ENCODE measurements at regions not wholly inside any gene's neighbourhood (a gene's known extent, or its start where the extent isn't known, plus 50 kb on each side); places are given as distances from the start of the nearest gene placed in this dataset.
"Not testable (repeated sequence)": the region's sequence is repeated elsewhere in the genome, so short reads cannot be mapped to it uniquely, and the experiment has no call there.

GRCh38 chr17:70713694-70714093 is 544.4 kb downstream of the KCNJ2 start:
- Histone ChIP-seq H3K27me3 (ENCODE audit: low read depth) (no peaks in the 10 kb centered on the region), H3K4me1 (no peaks in the 10 kb centered on the region), H3K27ac (no peak overlapping the region), H3K9me3 (no peaks in the 10 kb centered on the region), H3K36me3 (no peaks in the 10 kb centered on the region), H3K4me3 (no peak overlapping the region)
- ATAC-seq = no peak
- intact Hi-C loops (cut with DNase I) = no loop called here
- no peak for DNase-seq
- no peak for TF ChIP-seq CTCF (IDR thresholded peaks at IDR 0.05)

GRCh38 chr17:70716551-70716950 is 547.2 kb downstream of the KCNJ2 start:
- H3K36me3 ChIP-seq = no peaks in the 10 kb centered on the region
- TF ChIP-seq CTCF (IDR thresholded peaks at IDR 0.05) = no peak
- no peaks in the 10 kb centered on the region for H3K4me1 ChIP-seq
- H3K27me3 ChIP-seq (ENCODE audit: low read depth) = no peaks in the 10 kb centered on the region
- intact Hi-C loops (cut with DNase I) = no loop called here
- H3K4me3 ChIP-seq = no peak overlapping the region
- no peak overlapping the region for H3K27ac ChIP-seq
- ATAC-seq = no peak
- no peaks in the 10 kb centered on the region for H3K9me3 ChIP-seq
- DNase-seq = no peak

DNA sequence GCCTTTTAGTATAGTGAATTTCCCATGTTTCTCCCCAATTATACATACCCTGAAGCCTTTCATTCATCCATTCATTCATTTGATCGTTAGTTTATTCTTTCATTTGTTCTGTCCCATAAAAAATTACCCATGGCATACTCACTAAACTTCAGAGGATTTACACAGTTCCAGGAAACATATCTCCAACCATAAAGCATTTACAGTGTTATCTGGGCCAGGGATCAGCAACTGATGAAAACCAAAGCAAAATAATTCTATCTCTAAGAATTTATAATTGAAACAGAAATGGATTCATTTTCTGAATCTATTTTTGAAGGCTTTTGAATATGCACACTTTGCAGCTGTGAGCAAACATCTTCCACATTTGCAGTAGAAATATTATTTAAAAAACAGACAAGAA is 547.7 kb downstream of the KCNJ2 start:
- Histone ChIP-seq H3K4me1 (no peaks in the 10 kb centered on the region), H3K4me3 (no peak overlapping the region), H3K36me3 (no peaks in the 10 kb centered on the region), H3K27me3 (ENCODE audit: low read depth) (no peaks in the 10 kb centered on the region), H3K27ac (no peak overlapping the region), H3K9me3 (no peaks in the 10 kb centered on the region)
- intact Hi-C loops (cut with DNase I) = no loop called here
- no peak for TF ChIP-seq CTCF (IDR thresholded peaks at IDR 0.05)
- ATAC-seq (no peak), DNase-seq (no peak)

- TF ChIP-seq CTCF (IDR thresholded peaks at IDR 0.05) = no peak
- H3K9me3 ChIP-seq = no peaks in the 10 kb centered on the region
Measured at GRCh38 chr17:70736375-70736957, 567.1 kb downstream of the KCNJ2 start.

DNA sequence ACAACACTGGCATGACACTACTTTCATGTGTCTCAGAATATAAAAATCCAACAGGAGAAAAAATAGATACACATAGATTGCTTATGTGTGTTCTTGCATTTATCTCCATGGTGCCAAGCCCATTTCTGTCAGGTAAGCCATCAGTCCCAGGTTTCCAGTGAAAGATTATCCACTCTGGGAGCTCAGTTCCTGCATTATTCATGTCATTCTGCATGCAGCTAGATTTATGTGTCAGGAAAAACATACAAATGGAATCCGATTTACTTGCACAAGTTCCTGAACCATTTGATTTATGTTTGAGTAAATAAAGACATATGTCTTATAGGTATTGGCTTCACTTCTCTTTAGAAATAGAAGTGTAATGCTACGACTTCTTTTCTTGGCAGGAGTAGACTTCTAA is 569.7 kb downstream of the KCNJ2 start:
- no peak for TF ChIP-seq CTCF (IDR thresholded peaks at IDR 0.05)
- intact Hi-C loops (cut with DNase I) = no loop called here
- Histone ChIP-seq H3K27me3 (ENCODE audit: low read depth) (no peaks in the 10 kb centered on the region), H3K9me3 (no peaks in the 10 kb centered on the region), H3K4me1 (no peaks in the 10 kb centered on the region), H3K4me3 (no peak overlapping the region), H3K36me3 (no peaks in the 10 kb centered on the region), H3K27ac (no peak overlapping the region)
- ATAC-seq (no peak), DNase-seq (no peak)

More at GRCh38 chr17:70736375-70736957, 567.1 kb downstream of the KCNJ2 start:
- H3K27me3 ChIP-seq (ENCODE audit: low read depth) = no peaks in the 10 kb centered on the region
- H3K4me1 ChIP-seq = no peaks in the 10 kb centered on the region
- H3K36me3 ChIP-seq = no peaks in the 10 kb centered on the region
- ATAC-seq (no peak), DNase-seq (no peak)
- H3K4me3 ChIP-seq = no peak overlapping the region
- intact Hi-C loops (cut with DNase I) = no loop called here
- no peak overlapping the region for H3K27ac ChIP-seq

- H3K27me3 ChIP-seq (ENCODE audit: low read depth); H3K9me3 ChIP-seq; ATAC-seq; DNase-seq; H3K36me3 ChIP-seq; H3K4me3 ChIP-seq; H3K4me1 ChIP-seq; intact Hi-C loops (cut with DNase I); H3K27ac ChIP-seq: not testable (repeated sequence)
Measured at GRCh38 chr17:70746574-70746973, 577.2 kb downstream of the KCNJ2 start.

All from lower lobe of right lung (tissue), 2 donors.